ENCODE measurements at regions not wholly inside any gene's neighbourhood (a gene's known extent, or its start where the extent isn't known, plus 50 kb on each side); places are given as distances from the start of the nearest gene placed in this dataset.

GRCh38 chr2:220705678-220706077 lies 866.4 kb downstream of the EPHA4 start:
- H3K27ac ChIP-seq (ENCODE audit: low read length) = no peak overlapping the region
- H4K20me1 ChIP-seq (ENCODE audit: insufficient read depth) = no peaks in the 10 kb centered on the region
- H3K36me3 ChIP-seq (ENCODE audit: insufficient read depth, low read length) = no peaks in the 10 kb centered on the region
- H3K9me2 ChIP-seq (ENCODE audit: insufficient read depth, low read length) = no peaks in the 10 kb centered on the region
- no peaks in the 10 kb centered on the region for H3K9me3 ChIP-seq (ENCODE audit: low read length)
- H3K9ac ChIP-seq (ENCODE audit: low read length) = no peak overlapping the region
- no peaks in the 10 kb centered on the region for H3F3A ChIP-seq (ENCODE audit: insufficient read depth, low read length, poor library complexity, severe bottlenecking)
- H3K4me2 ChIP-seq (ENCODE audit: low read length) = no peak overlapping the region
- no peak overlapping the region for H3K4me3 ChIP-seq (ENCODE audit: low read length)
- no peak for TF ChIP-seq SMC3 (conservative IDR thresholded peaks at IDR 0.05; ENCODE audit: poor library complexity)
- TF ChIP-seq RAD21 (conservative IDR thresholded peaks at IDR 0.05) = no peak
- no peak for TF ChIP-seq POLR2AphosphoS5 (IDR thresholded peaks at IDR 0.05)
- TF ChIP-seq TAF1 (IDR thresholded peaks at IDR 0.05; ENCODE audit: low read depth) = no peak
- TF ChIP-seq EP300 (conservative IDR thresholded peaks at IDR 0.05; ENCODE audit: poor library complexity, severe bottlenecking) = no peak
- TF ChIP-seq, protein P1, sequence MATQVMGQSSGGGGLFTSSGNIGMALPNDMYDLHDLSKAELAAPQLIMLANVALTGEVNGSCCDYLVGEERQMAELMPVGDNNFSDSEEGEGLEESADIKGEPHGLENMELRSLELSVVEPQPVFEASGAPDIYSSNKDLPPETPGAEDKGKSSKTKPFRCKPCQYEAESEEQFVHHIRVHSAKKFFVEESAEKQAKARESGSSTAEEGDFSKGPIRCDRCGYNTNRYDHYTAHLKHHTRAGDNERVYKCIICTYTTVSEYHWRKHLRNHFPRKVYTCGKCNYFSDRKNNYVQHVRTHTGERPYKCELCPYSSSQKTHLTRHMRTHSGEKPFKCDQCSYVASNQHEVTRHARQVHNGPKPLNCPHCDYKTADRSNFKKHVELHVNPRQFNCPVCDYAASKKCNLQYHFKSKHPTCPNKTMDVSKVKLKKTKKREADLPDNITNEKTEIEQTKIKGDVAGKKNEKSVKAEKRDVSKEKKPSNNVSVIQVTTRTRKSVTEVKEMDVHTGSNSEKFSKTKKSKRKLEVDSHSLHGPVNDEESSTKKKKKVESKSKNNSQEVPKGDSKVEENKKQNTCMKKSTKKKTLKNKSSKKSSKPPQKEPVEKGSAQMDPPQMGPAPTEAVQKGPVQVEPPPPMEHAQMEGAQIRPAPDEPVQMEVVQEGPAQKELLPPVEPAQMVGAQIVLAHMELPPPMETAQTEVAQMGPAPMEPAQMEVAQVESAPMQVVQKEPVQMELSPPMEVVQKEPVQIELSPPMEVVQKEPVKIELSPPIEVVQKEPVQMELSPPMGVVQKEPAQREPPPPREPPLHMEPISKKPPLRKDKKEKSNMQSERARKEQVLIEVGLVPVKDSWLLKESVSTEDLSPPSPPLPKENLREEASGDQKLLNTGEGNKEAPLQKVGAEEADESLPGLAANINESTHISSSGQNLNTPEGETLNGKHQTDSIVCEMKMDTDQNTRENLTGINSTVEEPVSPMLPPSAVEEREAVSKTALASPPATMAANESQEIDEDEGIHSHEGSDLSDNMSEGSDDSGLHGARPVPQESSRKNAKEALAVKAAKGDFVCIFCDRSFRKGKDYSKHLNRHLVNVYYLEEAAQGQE (IDR thresholded peaks at IDR 0.05; ENCODE audit: borderline replicate concordance) = no peak
- TF ChIP-seq, protein P2, sequence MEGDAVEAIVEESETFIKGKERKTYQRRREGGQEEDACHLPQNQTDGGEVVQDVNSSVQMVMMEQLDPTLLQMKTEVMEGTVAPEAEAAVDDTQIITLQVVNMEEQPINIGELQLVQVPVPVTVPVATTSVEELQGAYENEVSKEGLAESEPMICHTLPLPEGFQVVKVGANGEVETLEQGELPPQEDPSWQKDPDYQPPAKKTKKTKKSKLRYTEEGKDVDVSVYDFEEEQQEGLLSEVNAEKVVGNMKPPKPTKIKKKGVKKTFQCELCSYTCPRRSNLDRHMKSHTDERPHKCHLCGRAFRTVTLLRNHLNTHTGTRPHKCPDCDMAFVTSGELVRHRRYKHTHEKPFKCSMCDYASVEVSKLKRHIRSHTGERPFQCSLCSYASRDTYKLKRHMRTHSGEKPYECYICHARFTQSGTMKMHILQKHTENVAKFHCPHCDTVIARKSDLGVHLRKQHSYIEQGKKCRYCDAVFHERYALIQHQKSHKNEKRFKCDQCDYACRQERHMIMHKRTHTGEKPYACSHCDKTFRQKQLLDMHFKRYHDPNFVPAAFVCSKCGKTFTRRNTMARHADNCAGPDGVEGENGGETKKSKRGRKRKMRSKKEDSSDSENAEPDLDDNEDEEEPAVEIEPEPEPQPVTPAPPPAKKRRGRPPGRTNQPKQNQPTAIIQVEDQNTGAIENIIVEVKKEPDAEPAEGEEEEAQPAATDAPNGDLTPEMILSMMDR (IDR thresholded peaks at IDR 0.05; ENCODE audit: poor library complexity, severe bottlenecking) = no peak
- TF ChIP-seq MXI1 (conservative IDR thresholded peaks at IDR 0.05; ENCODE audit: poor library complexity, severe bottlenecking) = no peak
- no peak for TF ChIP-seq EZH2 (IDR thresholded peaks at IDR 0.05; ENCODE audit: borderline replicate concordance, insufficient read depth, low read length, poor library complexity, severe bottlenecking)
- H3K27me3 ChIP-seq (ENCODE audit: insufficient read depth, low read depth, low read length) = no peaks in the 10 kb centered on the region
- H3K79me2 ChIP-seq (replicated peaks; ENCODE audit: insufficient read depth, low read length) = no peaks in the 10 kb centered on the region
- H2AFZ ChIP-seq (ENCODE audit: low read depth, low read length) = no peak overlapping the region

DNA sequence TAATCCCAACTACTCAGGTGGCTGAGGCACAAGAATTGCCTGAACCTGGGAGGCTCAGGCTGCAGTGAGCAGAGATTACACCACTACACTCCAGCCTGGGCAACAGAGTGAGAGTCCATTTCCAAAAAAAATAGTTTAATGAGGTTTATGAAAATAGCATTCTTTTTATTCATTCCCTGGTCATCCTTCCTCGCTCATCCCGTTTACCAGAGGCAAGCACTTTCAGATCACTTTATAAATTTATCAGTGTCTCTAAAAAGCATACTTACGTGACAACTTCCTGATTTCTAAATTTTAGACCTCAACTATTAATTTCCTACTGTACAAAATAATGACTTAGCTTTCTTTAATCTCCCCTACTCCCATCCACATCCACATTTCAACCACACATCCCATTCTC lies 864.8 kb downstream of the EPHA4 start:
- no peak overlapping the region for H3K9ac ChIP-seq (ENCODE audit: low read length)
- H4K20me1 ChIP-seq (ENCODE audit: insufficient read depth) = no peaks in the 10 kb centered on the region
- no peak overlapping the region for H3K4me3 ChIP-seq (ENCODE audit: low read length)
- H2AFZ ChIP-seq (ENCODE audit: low read depth, low read length) = no peak overlapping the region
- H3K27ac ChIP-seq (ENCODE audit: low read length) = no peak overlapping the region
- TF ChIP-seq POLR2AphosphoS5 (IDR thresholded peaks at IDR 0.05) = no peak
- TF ChIP-seq, protein P2 (IDR thresholded peaks at IDR 0.05; ENCODE audit: poor library complexity, severe bottlenecking) = no peak
- no peak for TF ChIP-seq TAF1 (IDR thresholded peaks at IDR 0.05; ENCODE audit: low read depth)
- TF ChIP-seq MXI1 (conservative IDR thresholded peaks at IDR 0.05; ENCODE audit: poor library complexity, severe bottlenecking) = no peak
- no peak for TF ChIP-seq SMC3 (conservative IDR thresholded peaks at IDR 0.05; ENCODE audit: poor library complexity)
- no peak for TF ChIP-seq EP300 (conservative IDR thresholded peaks at IDR 0.05; ENCODE audit: poor library complexity, severe bottlenecking)
- TF ChIP-seq, protein P1 (IDR thresholded peaks at IDR 0.05; ENCODE audit: borderline replicate concordance) = no peak
- no peak for TF ChIP-seq EZH2 (IDR thresholded peaks at IDR 0.05; ENCODE audit: borderline replicate concordance, insufficient read depth, low read length, poor library complexity, severe bottlenecking)
- no peak for TF ChIP-seq RAD21 (conservative IDR thresholded peaks at IDR 0.05)
- H3K79me2 ChIP-seq (replicated peaks; ENCODE audit: insufficient read depth, low read length) = no peaks in the 10 kb centered on the region
- H3K36me3 ChIP-seq (ENCODE audit: insufficient read depth, low read length) = no peaks in the 10 kb centered on the region
- H3K9me2 ChIP-seq (ENCODE audit: insufficient read depth, low read length) = no peaks in the 10 kb centered on the region
- no peaks in the 10 kb centered on the region for H3F3A ChIP-seq (ENCODE audit: insufficient read depth, low read length, poor library complexity, severe bottlenecking)
- H3K9me3 ChIP-seq (ENCODE audit: low read length) = no peaks in the 10 kb centered on the region
- H3K27me3 ChIP-seq (ENCODE audit: insufficient read depth, low read depth, low read length) = no peaks in the 10 kb centered on the region
- no peak overlapping the region for H3K4me2 ChIP-seq (ENCODE audit: low read length)
